Islet precursor cell (in vitro differentiated cells): ENCODE measurements at regions not wholly inside any gene's neighbourhood (a gene's known extent, or its start where the extent isn't known, plus 50 kb on each side); places are given as distances from the start of the nearest gene placed in this dataset.
"Not testable (repeated sequence)": the region's sequence is repeated elsewhere in the genome, so short reads cannot be mapped to it uniquely, and the experiment has no call there.

ENCODE experiments used
- DNase-seq: peaks from one replicate; pipeline ENCODE4 v3.0.0-alpha.2; 2018

DNA sequence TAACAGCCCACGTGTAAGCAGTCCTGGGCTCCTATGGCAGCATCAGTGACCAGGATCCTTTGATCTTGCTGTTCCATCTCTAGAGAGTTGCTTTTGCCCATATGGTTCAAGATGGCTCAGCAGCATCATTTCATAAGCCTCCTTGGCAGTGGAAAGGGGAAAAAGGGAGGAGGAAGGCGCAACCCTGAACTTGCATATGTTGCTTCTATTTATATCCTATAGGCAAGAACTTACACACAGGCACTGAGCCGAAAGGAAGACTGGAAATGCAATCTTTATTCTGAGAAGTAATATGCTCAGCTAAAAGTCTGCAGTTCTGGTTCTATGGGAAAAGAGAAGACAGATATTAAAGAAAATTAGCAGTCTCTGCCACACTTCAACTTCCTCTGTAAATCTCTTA, 167.7 kb upstream of the PLXNC1 start:
- DNase-seq, result no peak

DNA sequence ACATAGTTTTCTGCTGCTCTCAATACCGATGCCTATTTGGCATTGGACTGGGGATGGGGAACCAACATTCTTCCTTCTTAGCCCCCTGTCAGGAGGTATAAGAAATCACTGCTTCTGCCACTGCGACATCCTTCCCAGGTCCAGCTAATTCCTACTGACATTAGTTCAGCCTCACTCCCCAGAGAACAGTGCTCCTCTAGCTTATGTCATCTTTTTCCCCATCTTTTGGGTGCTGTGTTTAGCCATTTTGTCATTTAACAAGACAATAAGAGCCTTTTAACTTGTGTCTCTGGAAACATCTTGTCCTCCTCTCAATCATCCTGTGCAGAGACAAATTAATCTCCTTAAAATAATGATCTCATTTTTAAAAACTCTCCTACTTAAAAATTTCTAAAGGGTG, 167.0 kb upstream of the PLXNC1 start:
- no peak for DNase-seq

DNA sequence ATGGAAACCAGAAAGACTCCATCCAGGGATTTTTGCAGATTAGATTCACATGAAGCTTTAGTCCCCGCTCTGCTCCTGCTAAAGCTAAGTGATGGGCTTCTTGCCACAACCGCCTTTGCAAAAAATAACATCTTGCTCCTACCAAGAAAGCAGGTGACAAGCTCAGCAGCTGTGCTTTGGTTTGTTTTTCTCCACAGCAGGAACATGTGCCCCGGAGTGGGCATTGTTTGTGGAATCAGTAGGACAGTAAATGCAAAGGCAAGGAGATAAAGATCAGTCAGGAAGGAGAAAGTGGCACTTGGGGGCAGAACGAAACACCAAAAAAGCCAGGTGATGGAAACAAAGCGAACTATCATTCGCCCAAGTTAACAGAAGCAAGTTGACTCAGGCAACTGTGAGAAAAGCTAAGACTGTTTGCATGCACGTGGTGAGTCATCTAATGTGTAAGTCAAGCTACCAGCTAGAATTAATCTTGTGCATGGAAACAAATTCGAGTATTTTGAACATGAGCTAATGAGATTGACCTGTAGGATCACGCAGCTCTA, 165.5 kb upstream of the PLXNC1 start:
- DNase-seq, result no peak

DNA sequence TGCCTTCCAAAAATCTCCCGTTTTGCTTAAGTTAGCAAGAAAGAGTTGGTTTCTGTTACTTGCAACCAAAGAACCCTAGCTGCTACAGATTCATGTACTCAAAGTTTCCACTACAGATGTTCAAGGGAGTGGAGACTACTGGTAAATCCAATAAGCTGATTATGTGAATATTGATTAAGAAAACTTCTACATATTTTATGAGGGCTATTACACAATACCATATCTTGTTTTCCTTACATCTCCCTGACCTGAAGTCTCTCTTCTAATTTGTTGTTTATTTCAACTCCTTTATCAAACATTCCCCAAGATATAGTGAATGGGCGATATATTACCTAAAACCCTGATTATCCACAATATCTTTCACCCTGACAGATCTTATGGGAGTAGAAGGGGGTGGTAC, 164.4 kb upstream of the PLXNC1 start:
- DNase-seq, result no peak

DNA sequence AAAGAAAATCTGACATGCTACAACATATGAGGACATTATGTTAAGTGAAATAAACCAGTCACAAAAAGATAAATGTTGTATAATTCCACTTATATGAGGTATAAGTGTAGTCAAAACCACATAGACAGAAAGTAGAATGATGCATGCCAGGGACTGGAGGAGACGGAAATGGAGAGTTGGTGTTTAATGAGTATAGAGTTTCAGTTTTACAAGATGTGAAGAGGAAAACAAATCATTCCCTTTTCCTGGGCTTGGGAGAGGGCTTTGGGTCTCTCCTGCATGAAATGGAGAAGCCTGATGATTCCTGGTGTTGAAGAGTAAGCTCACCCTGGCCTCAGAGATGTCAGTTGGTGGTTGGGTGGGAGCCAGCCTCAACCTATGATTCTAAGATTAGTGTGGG, 158.4 kb upstream of the PLXNC1 start:
- DNase-seq, result no peak

DNA sequence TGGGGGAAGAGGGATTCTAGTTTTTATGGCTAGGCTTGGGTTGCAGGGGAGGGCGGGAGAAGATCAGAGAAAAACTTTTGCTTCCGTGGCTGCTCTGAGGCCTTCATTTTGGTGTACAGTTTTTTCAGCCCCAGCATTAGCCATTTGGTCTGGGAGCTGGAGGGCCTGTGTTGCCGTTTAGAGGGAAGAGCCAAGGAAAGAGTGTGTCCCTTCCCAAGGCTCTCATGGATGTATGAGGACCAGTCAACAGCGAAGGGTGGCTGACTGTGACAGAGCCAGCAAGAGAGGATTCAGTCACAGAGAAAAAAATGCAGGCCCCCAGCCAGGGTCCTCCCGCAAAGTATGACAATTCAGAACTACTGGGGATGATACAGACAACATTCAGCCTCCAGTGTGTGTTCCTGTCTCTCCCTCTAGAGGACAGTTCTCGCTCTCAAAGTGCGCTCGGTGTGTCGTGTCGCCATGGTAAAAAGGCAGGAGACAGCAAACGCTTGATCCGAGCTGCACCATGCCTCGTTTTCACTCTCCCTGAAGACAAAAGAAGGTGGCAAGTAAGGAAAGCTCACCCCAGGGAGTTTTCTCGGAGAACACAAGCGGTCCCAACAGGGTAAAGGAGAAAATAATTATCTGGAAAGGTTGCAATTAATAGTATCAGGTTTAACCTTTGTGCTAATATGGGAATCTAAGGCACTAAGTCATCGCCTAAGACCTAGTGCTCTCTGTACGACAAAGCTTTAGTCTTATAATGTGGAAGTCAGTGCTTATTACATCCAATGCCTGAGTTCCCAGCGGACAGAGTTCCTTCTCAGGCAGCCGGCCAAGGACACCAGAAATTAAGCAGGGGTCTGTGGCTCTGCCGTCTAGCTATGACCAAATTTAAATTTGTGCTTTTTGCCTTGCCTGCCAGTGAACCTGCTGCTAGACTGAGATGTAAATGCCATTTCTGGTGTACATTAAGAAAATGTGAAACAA, 157.3 kb upstream of the PLXNC1 start:
- DNase-seq, result peak; percentile 89

DNA sequence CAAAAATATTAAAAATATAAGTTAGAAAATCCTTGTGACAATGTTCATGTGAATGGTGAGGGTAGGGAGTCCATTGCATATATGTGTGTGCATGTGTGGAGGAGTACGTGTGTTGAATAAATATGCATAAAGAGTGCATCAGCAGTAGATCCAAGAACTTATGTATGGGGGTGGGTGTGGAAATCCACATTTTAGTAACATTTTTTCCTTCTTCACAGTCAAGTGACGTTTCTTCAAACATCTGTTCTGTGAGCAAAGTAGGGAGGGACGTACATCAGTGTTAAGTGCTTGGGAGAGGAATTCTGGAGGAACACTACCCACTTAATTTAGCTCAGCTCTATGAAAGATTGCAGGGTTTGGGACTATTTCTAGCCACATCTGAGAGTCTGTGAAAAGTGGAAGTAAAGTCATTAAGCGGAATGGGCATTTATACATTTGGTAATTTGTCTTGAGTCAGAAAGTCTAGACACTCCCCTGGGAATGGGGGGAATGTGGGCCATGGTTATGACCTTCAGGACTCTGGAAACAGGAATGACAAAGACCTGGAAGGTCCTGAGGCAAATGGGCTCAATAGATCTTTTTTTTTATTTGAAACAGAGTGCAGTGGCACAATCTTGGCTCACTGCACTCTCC, 156.4 kb upstream of the PLXNC1 start:
- DNase-seq, result peak; percentile 80

DNA sequence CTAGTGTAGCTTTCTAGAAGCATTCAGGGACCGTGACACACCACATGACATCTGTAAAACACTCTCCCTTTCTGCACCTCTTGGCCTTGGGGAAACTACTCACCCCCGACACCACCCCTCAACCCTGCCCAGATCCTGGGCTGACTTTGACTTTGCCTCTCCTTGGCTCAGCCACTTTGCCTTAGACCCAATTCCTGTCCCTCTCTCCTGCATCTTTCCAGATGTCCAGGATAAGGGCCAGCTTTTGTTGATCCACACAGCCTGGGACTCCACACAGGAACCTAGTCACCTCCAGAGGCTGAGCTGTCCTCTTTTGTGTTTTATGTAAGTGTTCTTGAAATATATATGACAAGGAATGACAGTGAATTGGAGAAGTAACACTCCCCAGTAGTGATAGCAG, 153.7 kb upstream of the PLXNC1 start:
- no peak for DNase-seq

DNA sequence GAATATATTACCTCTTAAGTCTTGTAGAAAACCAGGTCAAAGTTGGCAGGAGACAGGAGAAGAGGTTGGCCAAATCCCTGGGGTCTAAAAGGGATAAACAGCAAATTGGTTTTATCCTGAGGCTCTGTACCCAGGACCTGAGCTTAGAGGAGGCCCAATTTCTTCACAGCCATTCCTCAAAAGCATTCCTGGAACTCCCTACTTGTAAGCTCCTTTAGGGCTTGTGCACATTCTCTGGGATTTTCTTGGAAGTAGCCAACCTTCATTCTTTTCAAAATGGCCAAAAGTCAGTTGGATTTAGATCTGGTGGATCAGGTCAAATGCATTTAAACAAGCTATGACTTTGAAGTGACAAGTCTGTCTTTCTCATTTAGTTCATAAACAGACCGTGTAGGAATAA, 152.1 kb upstream of the PLXNC1 start:
- DNase-seq, result no peak

DNA sequence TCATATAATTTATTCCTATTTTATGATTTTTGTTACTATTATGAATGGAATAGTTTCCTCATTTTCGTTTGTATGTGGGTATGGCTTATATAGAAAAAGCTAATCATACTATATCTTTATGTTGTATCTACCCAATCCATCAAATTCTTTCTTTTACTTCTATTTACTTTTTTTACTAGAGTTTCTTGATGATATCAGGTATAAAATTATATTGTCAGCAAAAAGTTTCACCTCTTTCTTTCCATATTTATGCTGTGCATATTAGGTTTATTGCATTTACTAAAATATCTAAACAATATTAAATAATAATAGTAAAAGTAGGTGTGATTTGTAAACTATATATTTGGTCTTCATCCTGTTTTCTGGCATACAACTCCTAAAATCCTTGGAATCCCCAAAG, 146.7 kb upstream of the PLXNC1 start:
- no peak for DNase-seq

DNA sequence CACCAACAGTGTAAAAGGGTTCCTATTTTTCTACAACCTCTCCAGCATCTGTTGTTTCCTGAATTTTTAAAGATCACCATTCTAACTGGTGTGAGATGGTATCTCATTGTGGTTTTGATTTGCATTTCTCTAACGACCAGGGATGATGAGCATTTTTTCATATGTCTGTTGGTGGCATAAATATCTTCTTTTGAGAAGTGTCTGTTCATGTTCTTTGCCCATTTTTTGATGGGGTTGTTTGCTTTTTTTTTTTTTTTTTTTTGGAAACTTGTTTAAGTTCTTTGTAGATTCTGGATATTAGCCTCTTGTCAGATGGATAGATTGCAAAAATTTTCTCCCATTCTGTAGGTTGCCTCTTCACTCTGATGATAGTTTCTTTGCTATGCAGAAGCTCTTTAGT, 145.5 kb upstream of the PLXNC1 start:
- not testable (repeated sequence) for DNase-seq

DNA sequence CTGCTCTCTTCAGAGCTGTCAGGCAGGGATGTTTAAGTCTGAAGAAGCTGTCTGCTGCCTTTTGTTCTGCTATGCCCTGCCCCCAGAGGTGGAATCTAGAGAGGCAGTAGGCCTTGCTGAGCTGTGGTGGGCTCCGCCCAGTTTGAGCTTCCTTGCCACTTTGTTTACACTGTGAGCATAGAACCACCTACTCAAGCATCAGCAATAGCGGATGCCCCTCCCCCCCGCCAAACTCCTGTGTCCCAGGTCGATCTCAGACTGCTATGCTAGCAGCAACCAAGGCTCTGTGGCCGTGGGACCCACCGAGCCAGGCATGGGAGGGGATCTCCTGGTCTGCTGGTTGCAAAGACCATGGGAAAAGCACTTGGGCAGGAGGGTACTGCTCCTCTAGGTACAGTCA, 140.5 kb upstream of the PLXNC1 start:
- peak; percentile 79 for DNase-seq

DNA sequence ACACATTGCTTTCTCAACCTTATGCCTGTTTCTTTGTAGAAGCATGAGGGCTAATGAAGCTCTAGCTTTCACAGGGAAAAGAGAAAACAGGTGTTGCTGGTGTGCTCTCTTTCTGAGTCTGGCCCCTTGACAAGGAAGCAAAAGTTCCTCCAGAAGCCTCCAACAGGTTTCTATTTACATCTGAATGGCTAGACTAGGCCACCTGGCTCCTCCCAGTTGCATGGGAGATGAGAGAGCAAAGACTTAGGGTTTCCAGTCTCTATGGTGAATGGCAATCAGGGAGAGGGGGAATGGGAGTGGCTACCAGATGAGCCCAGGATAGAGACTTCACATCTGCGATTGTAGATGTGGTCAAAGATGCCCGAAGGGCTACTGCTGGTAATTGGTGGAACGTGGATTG, 138.1 kb upstream of the PLXNC1 start:
- no peak for DNase-seq

DNA sequence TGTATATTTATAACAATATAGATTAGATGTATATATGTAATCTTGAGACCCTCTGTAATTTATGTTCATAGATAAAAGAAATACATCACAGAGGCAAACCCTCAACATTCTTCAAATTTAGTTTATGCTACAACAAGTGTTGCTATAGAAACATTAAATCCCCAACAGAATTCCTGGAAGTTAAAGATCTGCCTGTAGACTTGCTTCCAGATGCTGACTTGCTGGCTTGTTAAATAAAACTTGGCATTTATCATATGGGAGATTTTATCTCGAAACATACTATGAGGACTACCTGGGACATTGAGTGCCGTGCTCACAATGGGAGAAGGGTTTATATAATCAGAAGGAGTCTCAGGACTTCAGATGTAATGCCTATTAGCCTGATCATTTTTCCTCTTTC, 136.3 kb upstream of the PLXNC1 start:
- no peak for DNase-seq

DNA sequence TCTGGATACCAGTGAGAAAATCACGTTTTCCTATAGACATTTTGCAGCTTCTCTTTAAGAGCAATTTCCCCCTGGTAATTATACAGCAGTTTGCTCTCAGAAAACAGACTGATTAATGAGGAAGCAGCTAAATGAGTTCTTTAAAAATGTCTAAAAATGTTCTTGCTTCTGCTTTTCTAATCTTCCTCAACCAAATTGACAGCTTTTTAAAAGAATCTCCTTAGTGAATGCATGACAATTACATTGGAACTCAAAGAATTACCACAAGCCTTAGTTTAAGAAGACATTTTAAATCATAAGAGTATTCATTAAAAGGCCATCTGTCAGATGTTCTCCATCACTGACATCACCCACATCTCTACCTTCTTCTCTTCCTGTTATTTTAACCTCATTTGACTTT, 135.8 kb upstream of the PLXNC1 start:
- no peak for DNase-seq

DNA sequence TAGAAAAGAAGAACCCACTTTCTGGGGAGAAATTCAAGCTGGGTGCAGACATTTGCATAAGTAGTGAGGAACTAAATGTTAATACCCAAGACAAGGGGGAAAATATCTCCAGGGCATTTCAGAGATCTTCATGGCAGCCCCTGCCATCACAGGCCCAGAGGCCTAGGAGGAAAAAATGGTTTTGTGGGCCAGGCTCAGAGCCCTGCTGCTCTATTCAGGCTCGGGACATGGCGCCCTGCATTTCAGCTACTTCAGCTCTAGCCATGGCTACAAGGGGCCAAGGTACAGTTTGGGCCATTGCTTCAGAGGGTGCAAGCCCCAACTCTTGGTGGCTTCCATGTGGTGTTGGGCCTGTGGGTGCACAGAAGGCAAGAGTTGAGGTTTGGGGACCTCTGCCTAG, 131.1 kb upstream of the PLXNC1 start:
- DNase-seq, result not testable (repeated sequence)

DNA sequence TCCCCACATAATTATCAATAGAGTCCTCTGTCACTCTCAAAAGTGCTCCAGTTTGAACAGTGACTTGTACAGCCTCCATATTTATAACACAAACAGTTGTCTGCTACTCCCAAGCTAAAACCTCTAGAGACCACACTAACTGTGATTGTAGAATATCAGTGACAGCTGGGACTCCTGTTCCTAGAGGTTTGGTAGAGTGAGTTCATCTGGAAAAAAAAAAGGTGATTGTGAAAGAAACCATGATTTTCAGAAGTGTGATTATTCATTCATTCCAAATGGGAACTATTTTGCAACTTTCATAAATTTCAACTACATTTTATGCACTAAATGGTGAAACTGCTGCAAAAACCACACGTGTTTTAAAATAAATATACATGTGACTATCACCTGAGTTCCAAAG, 128.0 kb upstream of the PLXNC1 start:
- no peak for DNase-seq

DNA sequence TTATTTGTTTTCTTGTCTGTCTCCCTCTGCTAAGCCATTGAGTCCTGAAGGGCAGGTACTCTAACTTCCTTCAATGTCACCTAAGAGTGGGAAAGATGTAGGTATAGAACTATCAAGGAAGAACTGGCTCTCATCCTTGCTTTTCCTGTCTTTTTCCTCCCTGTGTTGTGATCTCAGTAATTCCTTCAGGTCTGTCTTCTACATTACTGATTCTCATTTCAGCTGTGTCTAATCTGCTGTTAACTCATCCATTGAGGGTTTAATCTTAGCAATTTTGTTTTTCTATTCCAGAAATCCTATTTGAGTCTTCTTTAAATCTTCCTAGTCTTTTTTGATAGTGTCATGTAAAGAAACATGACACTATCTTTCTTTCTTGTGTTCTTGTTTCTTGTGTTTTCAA, 124.5 kb upstream of the PLXNC1 start:
- DNase-seq, result no peak

DNA sequence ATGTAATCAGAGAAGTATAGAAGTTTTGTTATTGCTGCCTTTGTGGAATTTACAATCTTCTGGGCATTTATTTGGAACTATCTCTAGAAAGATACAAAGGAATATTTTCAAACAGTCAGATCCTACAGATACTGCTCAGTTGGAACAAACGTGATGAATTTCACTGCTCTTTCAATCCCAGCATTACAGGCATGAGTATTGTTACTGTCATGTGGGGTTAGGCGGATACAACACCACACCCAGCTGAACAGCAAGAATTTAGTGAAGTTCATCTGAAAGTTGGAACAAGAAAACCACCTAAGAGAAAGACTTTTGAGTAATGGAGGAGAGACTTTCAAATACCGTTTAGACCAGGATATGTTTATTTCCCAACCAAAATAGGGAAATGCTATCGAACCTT, 123.3 kb upstream of the PLXNC1 start:
- no peak for DNase-seq

DNA sequence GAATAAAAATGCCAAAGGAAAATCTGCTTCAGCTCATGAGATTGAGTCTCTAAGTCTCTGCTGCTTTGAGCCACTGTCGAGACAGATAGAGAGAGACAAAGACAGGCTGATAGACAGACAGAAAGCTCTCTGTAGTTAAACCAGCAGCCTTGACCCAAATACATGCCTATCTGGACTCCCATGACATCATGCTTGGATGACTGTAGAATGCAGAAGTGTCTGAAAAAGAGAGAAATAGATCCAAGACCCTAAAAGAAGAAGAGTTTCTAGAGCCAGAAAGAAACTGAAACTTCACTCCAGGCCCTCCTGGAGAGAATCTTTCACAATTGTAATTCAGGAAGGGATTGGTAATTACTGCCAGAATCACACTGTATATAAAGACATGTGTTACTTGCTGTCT, 122.6 kb upstream of the PLXNC1 start:
- no peak for DNase-seq

DNA sequence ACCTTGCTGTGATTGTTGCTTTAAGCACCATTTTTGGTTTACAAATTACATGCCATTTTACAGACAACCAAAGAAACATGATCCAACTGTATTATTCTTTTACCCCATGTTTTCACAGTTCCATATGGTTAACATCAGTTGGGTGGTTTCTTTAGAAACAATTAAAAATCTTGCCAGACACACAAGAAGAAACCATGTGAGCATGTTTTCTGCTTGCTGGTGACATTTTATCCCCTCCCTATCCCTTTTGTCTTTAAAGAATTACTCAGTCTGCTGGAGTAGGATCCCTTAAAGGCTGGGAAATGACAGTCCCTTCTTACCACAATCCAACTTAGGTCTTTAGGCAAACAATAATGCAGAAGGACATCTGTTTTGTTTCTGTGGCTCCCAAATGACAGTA, 121.8 kb upstream of the PLXNC1 start:
- DNase-seq, result no peak

DNA sequence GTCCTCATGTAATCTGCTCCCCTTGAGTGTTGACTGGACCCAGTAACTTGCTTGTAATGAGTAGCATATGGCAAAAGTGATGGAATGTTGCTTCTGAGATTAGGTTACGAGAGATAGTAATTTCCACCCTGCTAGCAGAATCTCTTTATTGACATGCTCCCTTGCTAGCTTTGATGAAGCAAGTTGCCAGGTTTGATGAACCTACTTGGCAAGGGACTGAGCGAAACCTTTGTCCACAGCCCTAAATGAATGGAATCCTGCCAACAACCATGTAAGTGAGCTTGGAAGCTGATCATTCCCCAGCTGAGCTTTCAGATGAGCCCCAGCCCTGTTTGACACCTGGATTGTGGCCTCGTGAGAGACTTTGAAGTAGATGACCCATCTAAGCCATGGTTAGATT, 120.8 kb upstream of the PLXNC1 start:
- peak; percentile 8 for DNase-seq

DNA sequence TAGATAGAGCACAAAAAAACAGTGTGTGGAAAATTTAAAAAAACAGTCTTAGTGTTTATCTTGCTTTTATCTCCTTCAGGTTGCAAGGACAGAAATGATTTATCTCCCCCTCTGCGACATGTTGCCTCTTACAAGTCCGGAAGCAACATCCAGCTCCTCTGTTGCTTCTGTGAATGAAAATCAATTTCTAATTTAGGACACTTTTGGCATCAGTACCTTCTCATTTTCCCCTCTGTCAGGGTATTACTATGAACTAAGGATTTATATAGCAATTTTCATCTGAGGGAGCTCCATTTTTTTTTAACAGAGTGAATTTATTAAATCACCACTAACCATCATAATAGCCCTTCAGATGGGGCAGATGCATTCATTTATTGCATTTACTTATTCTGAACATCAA, 116.6 kb upstream of the PLXNC1 start:
- no peak for DNase-seq

DNA sequence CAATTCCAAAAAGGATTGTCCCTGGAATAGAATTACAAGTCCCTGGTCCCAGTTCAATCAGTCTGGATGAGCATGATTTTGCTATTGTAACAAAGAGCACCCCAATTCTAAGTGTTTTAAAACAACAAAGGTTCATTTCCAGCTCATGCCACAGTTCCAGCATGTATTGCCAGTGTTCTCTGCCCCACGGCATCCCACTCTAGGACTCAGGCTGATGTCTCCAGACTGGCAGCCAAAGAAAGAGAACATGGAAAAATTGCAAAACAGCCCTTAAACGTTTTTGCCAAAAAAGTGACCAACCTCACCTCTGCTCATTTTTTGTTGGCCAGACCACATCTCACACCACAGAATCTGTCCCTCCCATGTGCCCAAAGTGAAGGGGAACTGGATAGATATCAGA, 116.0 kb upstream of the PLXNC1 start:
- peak; percentile 17 for DNase-seq
